K562 (cell line): ENCODE measurements at regions not wholly inside any gene's neighbourhood (a gene's known extent, or its start where the extent isn't known, plus 50 kb on each side); places are given as distances from the start of the nearest gene placed in this dataset.

Experiments
- ATAC-seq: fragments of 200-7000 bp; cut with Tn5 transposase; 3 replicates; pipeline ENCODE4 v1.9.1; 2020; ENCODE audit warnings: moderate library complexity
- BruUV-seq: library from RNA; stranded (reverse); fragments of 400-500 nt; replicated peaks from 2 replicates; lab custom pipeline; 2021; lab: Mats Ljungman, UMichigan
- CTCF ChIA-PET: fragments of 300-600 bp; formaldehyde crosslinking; extraction: SDS; loops from one replicate; lab custom pipeline; 2021; ENCODE audit warnings: low intra/inter-chr PET ratio; lab: Yijun Ruan, JAX
- POLR2A ChIA-PET: fragments of 300-600, 350-650 bp; sonication (Branson Sonifier 250); formaldehyde crosslinking; extraction: SDS; loops from one replicate; lab custom pipeline; 2021; ENCODE audit warnings: antibody characterized with exemption, inconsistent platforms; lab: Yijun Ruan, JAX
- DNase-seq, 4 experiments: peaks; one replicate each; pipeline versions ENCODE4 v3.0.0 to v3.0.0-alpha.2; 2011 to 2018; ENCODE audit warnings: low spot score in 3 of 4, mixed read lengths in 3 of 4; ENCODE audit errors: extremely low read depth in 1 of 4
- FAIRE-seq: peaks from 2 replicates; lab custom pipeline; 2011; peaks lifted over from hg19 to GRCh38; lab: Jason Lieb, UNC
- H2AFZ ChIP-seq: 2 replicates; pipeline ENCODE4 v1.6.0; 2011; ENCODE audit warnings: low read depth, low read length, control low read depth, inconsistent platforms
- H3K27ac ChIP-seq: fragments of 200-600 bp; 3 replicates; pipeline ENCODE4 v1.8.0; 2011; ENCODE audit warnings: low read depth, mild to moderate bottlenecking, control low read depth, inconsistent platforms, low read length, moderate library complexity, mixed read lengths; ENCODE audit errors: extremely low read depth
- H3K27me3 ChIP-seq, 2 experiments: fragments of 300-600 bp in 1 of 2; 2 replicates in 1 of 2; 3 replicates in 1 of 2; pipeline versions ENCODE4 v1.6.0 to v1.8.0; 2011; ENCODE audit warnings: inconsistent platforms in 2 of 2, low read length in 2 of 2, mild to moderate bottlenecking in 1 of 2, mixed read lengths in 1 of 2, moderate library complexity in 1 of 2; ENCODE audit not compliant: control insufficient read depth in 2 of 2, insufficient read depth in 2 of 2
- H3K36me3 ChIP-seq: fragments of 300-600 bp; 3 replicates; pipeline ENCODE4 v1.8.0; 2011; ENCODE audit warnings: mild to moderate bottlenecking, low read length, inconsistent platforms; ENCODE audit not compliant: control insufficient read depth, insufficient read depth
- H3K4me1 ChIP-seq, 2 experiments: fragments of 200-600 bp in 1 of 2; replicated peaks in 1 of 2; 2 replicates in 1 of 2; 3 replicates in 1 of 2; pipeline versions ENCODE4 v1.5.1 to v1.8.0; 2011; ENCODE audit warnings: inconsistent platforms in 2 of 2, low read length in 2 of 2, mild to moderate bottlenecking in 1 of 2, mixed read lengths in 1 of 2, moderate library complexity in 1 of 2; ENCODE audit not compliant: control insufficient read depth in 2 of 2, insufficient read depth in 2 of 2
- H3K4me2 ChIP-seq: 2 replicates; pipeline ENCODE4 v1.6.1; 2011; ENCODE audit warnings: low read length, control low read depth, inconsistent platforms, mixed read lengths; ENCODE audit not compliant: insufficient read depth
- H3K4me3 ChIP-seq: fragments of 200-600 bp; sonication (generic), shearing (Covaris generic); 2 replicates; pipeline ENCODE4 v1.5.1; 2016; ENCODE audit warnings: control low read depth, inconsistent platforms
- H3K79me2 ChIP-seq: fragments of 200-600 bp; 3 replicates; pipeline ENCODE4 v1.8.0; 2011; ENCODE audit warnings: low read length, inconsistent platforms; ENCODE audit not compliant: control insufficient read depth, insufficient read depth
- H3K9ac ChIP-seq, 2 experiments: 2 replicates each; pipeline versions ENCODE4 v1.6.0 to v1.6.1; 2011; ENCODE audit warnings: low read depth in 2 of 2, low read length in 2 of 2, control low read depth in 1 of 2, inconsistent platforms in 1 of 2, mild to moderate bottlenecking in 1 of 2, mixed read lengths in 1 of 2; ENCODE audit not compliant: insufficient read depth in 1 of 2
- H3K9me1 ChIP-seq: one replicate; pipeline ENCODE4 v1.6.0; 2011; ENCODE audit warnings: inconsistent platforms, mild to moderate bottlenecking, low read length, moderate library complexity; ENCODE audit not compliant: control insufficient read depth, insufficient read depth
- H3K9me3 ChIP-seq: replicated peaks from 2 replicates; pipeline ENCODE4 v1.5.1; 2011; ENCODE audit warnings: low read depth, low read length, inconsistent platforms; ENCODE audit not compliant: control insufficient read depth, insufficient read depth
- H4K20me1 ChIP-seq: replicated peaks from 2 replicates; pipeline ENCODE4 v1.6.1; 2011; ENCODE audit warnings: low read length, inconsistent platforms, mixed read lengths; ENCODE audit not compliant: control insufficient read depth, insufficient read depth
- GABPB2 ChIP-seq: fragments of 250-450 bp; sonication (Bioruptor Pico); conservative IDR thresholded peaks from 2 replicates; pipeline ENCODE4 v1.5.1; 2021; ENCODE audit warnings: mild to moderate bottlenecking
- GTF2E2 ChIP-seq: fragments of 200-800 bp; sonication (Bioruptor generic); IDR thresholded peaks from 2 replicates; pipeline ENCODE4 v1.6.1; 2016; ENCODE audit warnings: missing genetic modification characterization, missing compliant biosample characterization
- KAT8 ChIP-seq: fragments of 450-650 bp; IDR thresholded peaks from 2 replicates; pipeline ENCODE4 v1.6.1; 2016; ENCODE audit warnings: low read depth, mild to moderate bottlenecking
- MCM3 ChIP-seq: fragments of 450-650 bp; IDR thresholded peaks from 2 replicates; pipeline ENCODE4 v1.6.1; 2016
- MED1 ChIP-seq: sonication (generic); formaldehyde crosslinking; IDR thresholded peaks from 2 replicates; pipeline ENCODE4 v1.8.1; 2023; ENCODE audit warnings: missing genetic modification reagents, borderline replicate concordance
- NKRF ChIP-seq: fragments of 450-650 bp; IDR thresholded peaks from 2 replicates; pipeline ENCODE4 v1.6.1; 2016; ENCODE audit warnings: borderline replicate concordance
- STAT5B ChIP-seq: fragments of 250-450 bp; sonication (Bioruptor Pico); IDR thresholded peaks from 2 replicates; pipeline ENCODE4 v1.8.0; 2021; ENCODE audit warnings: mild to moderate bottlenecking, inconsistent platforms
- THAP12 ChIP-seq: fragments of 250-450 bp; sonication (Bioruptor Pico); IDR thresholded peaks from 2 replicates; pipeline ENCODE4 v1.9.0; 2021; ENCODE audit warnings: mild to moderate bottlenecking, inconsistent platforms
- USF1 ChIP-seq: sonication (generic); formaldehyde crosslinking; IDR thresholded peaks from 2 replicates; pipeline ENCODE4 v1.9.0; 2022; ENCODE audit warnings: mild to moderate bottlenecking, missing genetic modification reagents
- ZC3H11A ChIP-seq: IDR thresholded peaks from 2 replicates; pipeline ENCODE4 v1.6.1; 2012; ENCODE audit warnings: low read depth, low read length, improper control_type of control experiment
- ZFX ChIP-seq: sonication (generic); formaldehyde crosslinking; IDR thresholded peaks from 2 replicates; pipeline ENCODE4 v1.8.0; 2022; ENCODE audit warnings: mild to moderate bottlenecking, missing genetic modification reagents, moderate library complexity
- ZNF586 ChIP-seq: fragments of 450-650 bp; formaldehyde crosslinking; conservative IDR thresholded peaks from 2 replicates; pipeline ENCODE4 v1.4.0; 2020; ENCODE audit warnings: mild to moderate bottlenecking, moderate library complexity
- WGBS: fragments of 100-300 bp; shearing (Covaris generic); methylation state at CpG from one replicate; pipeline ENCODE4 v1.1.6; 2016; ENCODE audit warnings: low coverage, mixed read lengths; ENCODE audit not compliant: insufficient coverage; ENCODE audit errors: missing lambda C conversion rate; 5-methylcytosine and 5-hydroxymethylcytosine counted together
- in situ Hi-C: fragments of 300-500 bp; cut with MboI; formaldehyde crosslinking; loops from 4 replicates; pipeline ENCODE4 v1.15.0; 2018; ENCODE audit warnings: inconsistent platforms, mixed read lengths
- intact Hi-C: fragments of 100-400 bp; cut with micrococcal nuclease; formaldehyde crosslinking; loops from 2 replicates; pipeline ENCODE4 v1.14.2; 2022

GRCh38 chr2:200065477-200065876 is 110.1 kb downstream of the MAIP1 start:
- H3K27me3 ChIP-seq: no peaks in the 10 kb centered on the region
- H3K9me1 ChIP-seq: no peaks in the 10 kb centered on the region
- no peak overlapping the region for H3K27ac ChIP-seq
- H3K79me2 ChIP-seq: no peaks in the 10 kb centered on the region
- intact Hi-C loops: no loop called here
- 4% methylated on average over 2 of the region's 2 CpGs for WGBS
- in situ Hi-C loops: no loop called here
- H3K9ac ChIP-seq: no peak overlapping the region
- no peaks in the 10 kb centered on the region for H3K4me1 ChIP-seq
- H3K9me3 ChIP-seq: no peaks in the 10 kb centered on the region
- no peaks in the 10 kb centered on the region for H4K20me1 ChIP-seq
- no peak for FAIRE-seq
- CTCF ChIA-PET: no interaction called here
- no peak overlapping the region for H2AFZ ChIP-seq
- POLR2A ChIA-PET: no interaction called here
- DNase-seq: no peak
- BruUV-seq: no TSS peak
- H3K36me3 ChIP-seq: no peaks in the 10 kb centered on the region
- no peak overlapping the region for H3K4me2 ChIP-seq
- no peak for ATAC-seq
- H3K4me3 ChIP-seq: no peak overlapping the region
- TF ChIP-seq MED1 (CRISPR knock-in tag): no peak
- TF ChIP-seq NKRF: no peak

- Histone ChIP-seq H3K79me2 (no peaks in the 10 kb centered on the region), H4K20me1 (no peaks in the 10 kb centered on the region), H3K4me3 (no peak overlapping the region), H3K9me3 (no peaks in the 10 kb centered on the region), H3K36me3 (no peaks in the 10 kb centered on the region), H3K27ac (no peak overlapping the region), H3K27me3 (no peaks in the 10 kb centered on the region), H3K4me1 (no peaks in the 10 kb centered on the region), H3K9me1 (no peaks in the 10 kb centered on the region), H2AFZ (no peak overlapping the region), H3K4me2 (no peak overlapping the region), H3K9ac (no peak overlapping the region)
- in situ Hi-C loops: no loop called here
- no peak for DNase-seq
- 16% methylated on average over 2 of the region's 2 CpGs for WGBS
- no peak for ATAC-seq
- FAIRE-seq: no peak
- ChIA-PET CTCF (no interaction called here), POLR2A (no interaction called here)
- intact Hi-C loops: no loop called here
- no TSS peak for BruUV-seq
- TF ChIP-seq GABPB2 (CRISPR knock-in tag) (no peak), ZC3H11A (no peak), ZNF586 (no peak), STAT5B (CRISPR knock-in tag) (no peak), ZFX (CRISPR knock-in tag) (no peak), KAT8 (no peak), THAP12 (CRISPR knock-in tag) (no peak), GTF2E2 (tag) (no peak), MCM3 (no peak), USF1 (CRISPR knock-in tag) (no peak)
These were observed 111.0 kb downstream of the MAIP1 start for GRCh38 chr2:200066417-200066816.
